ENCODE measurements at regions not wholly inside any gene's neighbourhood (a gene's known extent, or its start where the extent isn't known, plus 50 kb on each side); places are given as distances from the start of the nearest gene placed in this dataset.
A peak's percentile ranks its signal among the peaks of the same experiment; 100 is the strongest.
"Not testable (repeated sequence)": the region's sequence is repeated elsewhere in the genome, so short reads cannot be mapped to it uniquely, and the experiment has no call there.

DNA sequence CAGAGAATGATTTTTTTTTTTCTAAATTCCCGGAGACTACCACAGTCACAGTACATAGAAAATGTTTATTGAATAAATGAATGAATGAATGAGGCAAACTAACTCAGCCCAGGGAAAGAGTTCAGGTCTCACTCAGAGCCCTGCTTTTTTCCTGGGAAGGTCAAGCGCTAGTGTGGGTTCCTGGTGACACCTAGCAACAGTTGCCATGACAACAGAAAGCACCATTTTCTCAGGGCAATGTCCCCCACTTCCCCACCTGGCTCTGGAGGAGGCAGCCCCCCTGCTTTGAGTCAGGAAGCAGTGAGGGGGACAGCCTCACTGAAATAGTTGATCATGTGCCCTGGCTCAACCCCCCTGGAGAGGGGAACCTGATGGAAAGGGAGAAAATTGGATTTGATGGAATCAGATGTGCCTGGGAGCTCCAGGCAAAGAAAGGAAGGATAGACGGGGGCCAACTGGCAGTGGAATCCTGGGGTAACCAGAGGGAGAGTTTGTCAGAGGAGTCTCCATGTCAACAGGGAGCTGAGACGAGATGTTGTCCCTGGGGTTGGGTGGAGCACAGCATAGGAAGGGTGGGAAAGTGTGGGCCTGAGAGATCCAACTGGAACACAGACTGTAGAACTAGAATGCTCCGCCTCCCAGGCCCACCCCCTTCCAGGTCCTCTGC lies 242.2 kb upstream of the CCL2 start:
- H3K4me3 ChIP-seq (ENCODE audit: low read depth, low read length) = no peak overlapping the region
- no peak for DNase-seq (ENCODE audit: low read depth)
- TF ChIP-seq, protein P1, sequence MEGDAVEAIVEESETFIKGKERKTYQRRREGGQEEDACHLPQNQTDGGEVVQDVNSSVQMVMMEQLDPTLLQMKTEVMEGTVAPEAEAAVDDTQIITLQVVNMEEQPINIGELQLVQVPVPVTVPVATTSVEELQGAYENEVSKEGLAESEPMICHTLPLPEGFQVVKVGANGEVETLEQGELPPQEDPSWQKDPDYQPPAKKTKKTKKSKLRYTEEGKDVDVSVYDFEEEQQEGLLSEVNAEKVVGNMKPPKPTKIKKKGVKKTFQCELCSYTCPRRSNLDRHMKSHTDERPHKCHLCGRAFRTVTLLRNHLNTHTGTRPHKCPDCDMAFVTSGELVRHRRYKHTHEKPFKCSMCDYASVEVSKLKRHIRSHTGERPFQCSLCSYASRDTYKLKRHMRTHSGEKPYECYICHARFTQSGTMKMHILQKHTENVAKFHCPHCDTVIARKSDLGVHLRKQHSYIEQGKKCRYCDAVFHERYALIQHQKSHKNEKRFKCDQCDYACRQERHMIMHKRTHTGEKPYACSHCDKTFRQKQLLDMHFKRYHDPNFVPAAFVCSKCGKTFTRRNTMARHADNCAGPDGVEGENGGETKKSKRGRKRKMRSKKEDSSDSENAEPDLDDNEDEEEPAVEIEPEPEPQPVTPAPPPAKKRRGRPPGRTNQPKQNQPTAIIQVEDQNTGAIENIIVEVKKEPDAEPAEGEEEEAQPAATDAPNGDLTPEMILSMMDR (IDR thresholded peaks at IDR 0.05; ENCODE audit: insufficient read depth, low read depth, low read length, missing control alignments) = no peak

DNA sequence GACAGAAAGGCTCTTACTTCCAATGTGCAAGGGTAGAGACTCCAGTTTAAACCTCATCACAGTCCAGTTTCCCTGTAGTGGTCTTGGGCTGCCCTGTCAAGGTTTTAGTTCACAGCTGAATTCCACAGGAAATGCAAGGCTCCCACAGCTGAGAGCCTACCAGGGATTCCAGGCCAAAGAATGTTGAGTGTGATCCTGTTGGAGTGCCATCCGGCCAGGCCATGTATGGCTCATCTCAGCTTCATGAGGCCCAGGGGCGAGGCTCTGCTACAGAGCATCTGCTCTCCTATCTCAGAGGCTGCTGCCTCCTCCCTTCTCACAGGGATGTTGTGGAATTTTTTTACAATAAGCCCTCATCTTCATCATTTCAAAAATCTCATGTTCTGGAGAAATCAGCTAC lies 239.8 kb upstream of the CCL2 start:
- no peak for DNase-seq (ENCODE audit: low read depth)
- no peak overlapping the region for H3K4me3 ChIP-seq (ENCODE audit: low read depth, low read length)
- TF ChIP-seq, protein P1 (IDR thresholded peaks at IDR 0.05; ENCODE audit: insufficient read depth, low read depth, low read length, missing control alignments) = no peak

DNA sequence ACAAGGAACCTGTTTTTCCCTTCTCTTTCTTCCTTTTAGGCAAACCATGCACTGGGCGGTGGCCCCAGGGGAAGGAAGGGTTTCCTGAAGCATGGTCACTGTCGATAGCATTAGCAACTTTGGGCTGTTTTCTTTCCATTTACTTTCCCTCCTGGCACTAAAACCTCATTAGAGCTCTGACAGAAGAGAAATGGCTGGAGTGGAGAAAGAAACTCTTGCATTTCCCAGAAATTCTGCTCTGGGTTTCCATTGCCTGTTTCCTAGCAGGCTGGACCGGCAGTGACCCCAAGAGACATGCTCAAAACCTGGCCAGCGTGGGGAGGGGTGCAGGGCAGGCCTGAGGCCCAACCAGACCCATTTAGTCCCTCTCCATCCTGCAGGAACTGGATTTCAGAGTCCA lies 230.7 kb upstream of the CCL2 start:
- H3K4me3 ChIP-seq (ENCODE audit: low read depth, low read length) = no peak overlapping the region
- no peak for DNase-seq (ENCODE audit: low read depth)
- TF ChIP-seq, protein P1 (IDR thresholded peaks at IDR 0.05; ENCODE audit: insufficient read depth, low read depth, low read length, missing control alignments) = no peak

DNA sequence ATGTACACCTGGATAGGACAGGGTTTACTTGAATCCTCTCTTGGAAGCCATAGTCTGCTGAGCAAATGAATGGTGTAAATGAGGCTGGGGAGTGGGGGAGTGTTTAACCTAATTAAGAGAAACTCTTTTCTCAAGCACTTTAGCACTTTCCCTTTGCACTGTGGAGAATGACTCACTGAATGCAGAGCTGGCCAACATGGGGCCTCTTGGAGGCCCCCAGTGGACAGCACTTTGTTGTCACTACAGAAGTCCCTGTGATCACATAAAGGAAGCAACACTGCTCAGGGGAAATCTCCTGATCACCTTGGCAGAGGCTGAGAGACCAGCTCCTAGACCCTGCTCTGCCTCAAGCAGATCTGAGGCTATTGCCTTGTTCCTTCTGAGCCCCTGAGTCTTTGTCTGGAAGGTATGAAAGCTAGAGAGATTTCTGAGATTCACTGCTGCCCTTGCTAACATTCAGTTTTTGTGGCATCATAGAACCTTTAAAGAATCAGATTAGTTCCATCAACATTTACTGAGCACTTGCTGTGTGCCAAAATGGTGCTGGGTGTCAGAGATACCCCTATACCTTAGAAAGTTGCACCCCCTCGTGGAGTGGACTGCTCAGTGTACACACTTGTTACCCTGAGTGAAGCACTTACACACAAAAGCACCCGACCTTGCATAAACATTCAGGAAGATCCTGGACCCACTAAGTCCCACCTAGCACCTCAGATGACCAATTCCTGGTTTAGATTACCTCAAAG lies 230.1 kb upstream of the CCL2 start:
- peak; percentile 15 for DNase-seq (ENCODE audit: low read depth)
- no peak overlapping the region for H3K4me3 ChIP-seq (ENCODE audit: low read depth, low read length)
- TF ChIP-seq, protein P1 (IDR thresholded peaks at IDR 0.05; ENCODE audit: insufficient read depth, low read depth, low read length, missing control alignments) = peak; percentile 1

DNA sequence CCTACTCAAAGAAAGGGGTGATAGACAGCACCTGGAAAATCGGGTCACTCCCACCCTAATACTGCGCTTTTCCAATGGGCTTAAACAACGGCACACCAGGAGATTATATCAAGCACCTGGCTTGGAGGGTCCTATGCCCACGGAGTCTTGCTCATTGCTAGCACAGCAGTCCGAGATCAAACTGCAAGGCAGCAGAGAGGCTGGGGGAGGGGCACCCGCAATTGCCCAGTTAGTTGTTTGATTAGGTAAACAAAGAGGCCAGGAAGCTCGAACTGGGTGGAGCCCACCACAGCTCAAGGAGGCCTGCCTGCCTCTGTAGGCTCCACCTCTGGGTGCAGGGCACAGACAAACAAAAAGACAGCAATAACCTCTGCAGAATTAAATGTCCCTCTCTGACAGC lies 224.5 kb upstream of the CCL2 start:
- DNase-seq (ENCODE audit: low read depth); H3K4me3 ChIP-seq (ENCODE audit: low read depth, low read length): not testable (repeated sequence)

DNA sequence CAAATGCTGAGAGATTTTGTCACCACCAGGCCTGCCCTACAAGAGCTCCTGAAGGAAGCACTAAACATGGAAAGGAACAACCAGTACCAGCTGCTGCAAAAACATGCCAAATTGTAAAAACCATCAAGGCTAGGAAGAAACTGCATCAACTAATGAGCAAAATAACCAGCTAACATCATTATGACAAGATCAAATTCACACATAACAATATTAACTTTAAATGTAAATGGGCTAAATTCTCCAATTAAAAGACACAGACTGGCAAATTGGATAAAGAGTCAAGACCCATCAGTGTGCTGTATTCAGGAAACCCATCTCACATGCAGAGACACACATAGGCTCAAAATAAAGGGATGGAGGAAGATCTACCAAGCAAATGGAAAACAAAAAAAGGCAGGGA lies 222.8 kb upstream of the CCL2 start:
- not testable (repeated sequence) for H3K4me3 ChIP-seq (ENCODE audit: low read depth, low read length); DNase-seq (ENCODE audit: low read depth)

DNA sequence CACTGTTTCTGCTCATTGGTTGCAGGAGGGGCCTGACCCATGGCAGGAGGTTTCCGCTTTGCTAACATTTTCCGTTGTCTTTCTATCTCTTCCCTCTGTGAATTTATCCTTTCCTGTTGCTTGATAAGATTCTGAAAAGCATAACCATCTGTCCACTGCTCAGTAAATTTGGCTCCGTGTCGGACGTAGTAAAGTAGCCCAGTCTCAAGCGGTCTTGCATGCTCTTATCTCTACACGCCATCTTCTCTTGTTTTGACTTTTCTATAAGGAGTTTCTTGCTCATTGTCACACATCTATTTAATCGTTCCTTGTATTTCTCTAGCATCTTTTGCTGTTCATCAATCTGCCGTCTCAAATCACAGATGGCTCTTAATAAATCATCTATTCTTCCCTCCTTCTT lies 216.3 kb upstream of the CCL2 start:
- not testable (repeated sequence) for H3K4me3 ChIP-seq (ENCODE audit: low read depth, low read length); DNase-seq (ENCODE audit: low read depth)

DNA sequence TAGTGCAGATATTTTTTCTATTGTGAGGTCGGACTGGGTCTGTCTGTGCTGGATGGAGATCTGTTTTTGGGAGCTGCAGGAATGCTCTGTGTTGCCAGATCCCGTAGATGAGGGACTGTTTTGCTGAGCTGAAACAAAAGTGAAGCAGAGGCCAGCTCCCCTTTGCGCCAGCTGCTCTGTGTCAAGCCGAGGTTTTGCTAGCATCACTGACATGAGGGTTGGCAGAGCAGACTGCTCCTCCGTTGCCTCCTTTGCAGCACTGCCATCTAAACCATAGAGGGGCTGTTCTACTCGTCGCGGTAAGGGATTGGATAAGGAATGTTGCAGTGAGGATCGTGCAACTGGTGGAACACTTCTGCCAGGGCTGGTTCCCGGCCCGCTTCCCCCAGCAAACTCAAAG lies 215.9 kb upstream of the CCL2 start:
- H3K4me3 ChIP-seq (ENCODE audit: low read depth, low read length); DNase-seq (ENCODE audit: low read depth): not testable (repeated sequence)

DNA sequence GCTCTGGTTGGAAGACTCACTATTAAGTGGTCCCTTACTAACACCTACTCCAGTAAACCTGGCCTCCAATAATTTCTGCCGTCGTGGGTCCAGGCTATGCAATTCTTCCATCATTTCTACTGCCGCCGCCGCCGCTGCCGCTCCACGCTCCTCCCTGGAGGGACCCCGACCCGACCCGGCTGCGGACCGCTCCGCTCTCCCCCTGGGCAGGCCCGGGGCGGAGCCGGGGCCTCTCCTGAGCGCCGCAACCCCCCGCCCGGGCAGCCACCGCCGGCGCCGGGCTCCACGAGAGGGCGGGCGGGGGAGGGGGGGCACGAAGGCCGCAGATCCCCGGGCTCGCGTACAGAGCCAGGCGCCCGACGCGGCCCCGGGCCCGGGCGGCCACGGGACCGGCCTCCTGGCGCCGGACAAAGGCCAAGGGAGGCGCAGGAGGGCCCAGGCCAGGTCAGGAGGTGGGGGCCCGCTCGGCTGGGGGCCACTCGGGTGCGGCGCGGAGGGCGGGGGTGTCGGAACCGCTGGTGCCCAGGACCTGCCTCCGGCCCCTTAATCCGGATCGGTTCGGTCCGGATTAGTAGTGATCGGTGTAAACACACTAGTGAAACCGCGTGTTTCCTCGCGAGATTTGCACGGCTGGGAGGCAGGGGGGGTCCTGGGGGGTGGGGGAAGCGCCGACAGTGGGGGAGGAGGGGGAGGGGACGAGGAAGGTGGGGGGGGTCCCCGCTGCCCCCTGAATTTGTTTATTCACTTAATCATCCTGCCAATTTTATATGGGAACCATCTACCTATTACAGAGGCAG lies 215.1 kb upstream of the CCL2 start:
- peak; percentile 56 for DNase-seq (ENCODE audit: low read depth)
- H3K4me3 ChIP-seq (ENCODE audit: low read depth, low read length) = not testable (repeated sequence)

All from GM12865 (cell line).